ENCODE measurements at regions not wholly inside any gene's neighbourhood (a gene's known extent, or its start where the extent isn't known, plus 50 kb on each side); places are given as distances from the start of the nearest gene placed in this dataset.

- no peaks in the 10 kb centered on the region for H3K4me1 ChIP-seq (ENCODE audit: control insufficient read depth, extremely low read depth, insufficient read depth, low read length)
- ChIA-PET POLR2A (no interaction called here), CTCF (no interaction called here)
- TF ChIP-seq POLR2AphosphoS5 (IDR thresholded peaks at IDR 0.05; ENCODE audit: insufficient read depth, low read depth, low read length), result no peak
- TF ChIP-seq EZH2 (IDR thresholded peaks at IDR 0.05; ENCODE audit: borderline replicate concordance, low read depth, low read length, severe bottlenecking), result no peak
- no peak for TF ChIP-seq MYC (IDR thresholded peaks at IDR 0.05; ENCODE audit: low read depth, low read length)
- no peak for TF ChIP-seq GATA2 (IDR thresholded peaks at IDR 0.05; ENCODE audit: insufficient read depth, insufficient read length, low read depth, low read length)
- TF ChIP-seq POLR2A (IDR thresholded peaks at IDR 0.05; ENCODE audit: low read depth, low read length), result no peak
- no peak for TF ChIP-seq FOS (IDR thresholded peaks at IDR 0.05; ENCODE audit: borderline replicate concordance, insufficient read depth, low read length)
- TF ChIP-seq, protein P1, sequence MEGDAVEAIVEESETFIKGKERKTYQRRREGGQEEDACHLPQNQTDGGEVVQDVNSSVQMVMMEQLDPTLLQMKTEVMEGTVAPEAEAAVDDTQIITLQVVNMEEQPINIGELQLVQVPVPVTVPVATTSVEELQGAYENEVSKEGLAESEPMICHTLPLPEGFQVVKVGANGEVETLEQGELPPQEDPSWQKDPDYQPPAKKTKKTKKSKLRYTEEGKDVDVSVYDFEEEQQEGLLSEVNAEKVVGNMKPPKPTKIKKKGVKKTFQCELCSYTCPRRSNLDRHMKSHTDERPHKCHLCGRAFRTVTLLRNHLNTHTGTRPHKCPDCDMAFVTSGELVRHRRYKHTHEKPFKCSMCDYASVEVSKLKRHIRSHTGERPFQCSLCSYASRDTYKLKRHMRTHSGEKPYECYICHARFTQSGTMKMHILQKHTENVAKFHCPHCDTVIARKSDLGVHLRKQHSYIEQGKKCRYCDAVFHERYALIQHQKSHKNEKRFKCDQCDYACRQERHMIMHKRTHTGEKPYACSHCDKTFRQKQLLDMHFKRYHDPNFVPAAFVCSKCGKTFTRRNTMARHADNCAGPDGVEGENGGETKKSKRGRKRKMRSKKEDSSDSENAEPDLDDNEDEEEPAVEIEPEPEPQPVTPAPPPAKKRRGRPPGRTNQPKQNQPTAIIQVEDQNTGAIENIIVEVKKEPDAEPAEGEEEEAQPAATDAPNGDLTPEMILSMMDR (IDR thresholded peaks at IDR 0.05; ENCODE audit: extremely low read depth in 1 of 2, insufficient read depth in 1 of 2, low read depth in 1 of 2, low read length in 2 of 2), result no peak
- no peak for TF ChIP-seq JUN (IDR thresholded peaks at IDR 0.05; ENCODE audit: borderline replicate concordance, insufficient read depth, insufficient read length, low read depth)
- TF ChIP-seq MAX (IDR thresholded peaks at IDR 0.05; ENCODE audit: insufficient read depth, insufficient read length), result no peak
- H3K4me3 ChIP-seq (replicated peaks in 1 of 3; ENCODE audit: insufficient read depth in 1 of 3, low read depth in 1 of 3, low read length in 3 of 3), result no peak overlapping the region
- no peak overlapping the region for H3K9ac ChIP-seq (replicated peaks; ENCODE audit: extremely low read depth, insufficient read depth, low read length)
- DNase-seq (ENCODE audit: low read depth, low spot score) (no peak), FAIRE-seq (no peak)
- no peaks in the 10 kb centered on the region for H3K27me3 ChIP-seq (ENCODE audit: control insufficient read depth in 2 of 2, insufficient read depth in 2 of 2, low read length in 2 of 2)
- dilution Hi-C loops (cut with MboI; ENCODE audit: extremely low pct_ligation_motif_present, low sequenced_read_pairs), result no loop called here
- BruUV-seq (replicated peaks), result no TSS peak
- no peaks in the 10 kb centered on the region for H4K20me1 ChIP-seq (replicated peaks; ENCODE audit: control insufficient read depth, extremely low read depth, insufficient read depth, low read length)
- H2AFZ ChIP-seq (ENCODE audit: low read depth, low read length), result no peak overlapping the region
- H3K9me1 ChIP-seq (replicated peaks; ENCODE audit: control insufficient read depth, extremely low read depth, insufficient read depth, low read length), result no peaks in the 10 kb centered on the region
- intact Hi-C loops (cut with micrococcal nuclease), result no loop called here
- H3K4me2 ChIP-seq (ENCODE audit: insufficient read depth, low read length), result no peak overlapping the region
- H3K36me3 ChIP-seq (ENCODE audit: control insufficient read depth in 2 of 2, extremely low read depth in 1 of 2, insufficient read depth in 2 of 2, low read length in 2 of 2), result no peaks in the 10 kb centered on the region
- no peaks in the 10 kb centered on the region for H3K9me3 ChIP-seq (replicated peaks; ENCODE audit: control insufficient read depth, insufficient read depth, low read length)
- no peak overlapping the region for H3K27ac ChIP-seq (ENCODE audit: insufficient read depth, low read depth, low read length)
- no peaks in the 10 kb centered on the region for H3K79me2 ChIP-seq (ENCODE audit: control insufficient read depth, insufficient read depth, low read length)
Observed at GRCh38 chr3:36227980-36228379, 152.3 kb upstream of the STAC start.
